ENCODE measurements at regions not wholly inside any gene's neighbourhood (a gene's known extent, or its start where the extent isn't known, plus 50 kb on each side); places are given as distances from the start of the nearest gene placed in this dataset.

GRCh38 chr12:127150956-127151355, 1116.0 kb upstream of the TMEM132C start:
- TF ChIP-seq CTCF (conservative IDR thresholded peaks at IDR 0.05; ENCODE audit: low read length): no peak
- TF ChIP-seq EZH2phosphoT487 (IDR thresholded peaks at IDR 0.05; ENCODE audit: borderline replicate concordance, low read depth, low read length): no peak
